ENCODE measurements at regions not wholly inside any gene's neighbourhood (a gene's known extent, or its start where the extent isn't known, plus 50 kb on each side); places are given as distances from the start of the nearest gene placed in this dataset.
"Not testable (repeated sequence)": the region's sequence is repeated elsewhere in the genome, so short reads cannot be mapped to it uniquely, and the experiment has no call there.

- no peak for DNase-seq (ENCODE audit: low spot score)
Observed at GRCh38 chr2:186379052-186379451, 107.0 kb upstream of the ZC3H15 start.

- no peak for DNase-seq (ENCODE audit: low spot score)
Observed at GRCh38 chr2:186380805-186381204, 105.3 kb upstream of the ZC3H15 start.

GRCh38 chr2:186381573-186381972, 104.5 kb upstream of the ZC3H15 start:
- DNase-seq (ENCODE audit: low spot score), result no peak

DNA sequence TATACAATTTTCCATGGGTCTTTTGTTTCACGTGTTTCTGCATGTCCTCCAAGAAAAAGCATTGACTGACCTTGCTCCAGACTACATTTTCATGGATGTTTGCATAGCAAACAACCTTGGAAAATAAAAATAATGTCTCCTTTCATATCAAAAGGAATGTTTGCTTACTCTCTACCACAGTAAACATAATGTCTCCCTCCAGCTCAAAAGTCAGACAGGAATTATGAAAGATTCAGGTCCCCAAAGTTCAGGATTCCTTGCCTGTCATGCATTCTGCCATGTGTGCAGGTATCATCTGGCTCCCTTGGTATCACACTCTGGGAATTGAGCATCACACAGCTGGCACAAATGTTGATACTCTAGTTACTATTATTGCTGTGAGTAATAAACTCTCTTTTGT, 103.1 kb upstream of the ZC3H15 start:
- no peak for DNase-seq (ENCODE audit: low spot score)

DNA sequence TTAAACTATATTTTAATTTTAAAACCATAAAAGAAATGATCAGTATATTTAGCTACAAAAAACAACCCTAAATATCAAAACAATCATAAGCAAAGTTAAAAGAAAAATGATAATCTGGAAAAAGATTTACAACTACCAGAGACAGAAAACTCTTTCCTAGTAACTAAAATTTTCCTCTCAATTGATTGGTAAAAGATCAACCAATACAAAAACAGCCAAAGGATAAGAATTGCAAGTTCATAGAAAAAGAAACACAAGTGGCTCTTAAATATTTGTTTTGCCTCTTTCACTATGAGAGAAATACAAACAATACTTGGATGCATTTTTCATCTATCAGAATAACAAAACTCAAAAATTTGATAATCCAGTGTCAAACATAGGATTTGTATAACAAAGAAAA, 101.8 kb upstream of the ZC3H15 start:
- DNase-seq (ENCODE audit: low spot score), result no peak

- DNase-seq (ENCODE audit: low spot score), result not testable (repeated sequence)
Observed at GRCh38 chr2:186385638-186386201, 100.3 kb upstream of the ZC3H15 start.

DNA sequence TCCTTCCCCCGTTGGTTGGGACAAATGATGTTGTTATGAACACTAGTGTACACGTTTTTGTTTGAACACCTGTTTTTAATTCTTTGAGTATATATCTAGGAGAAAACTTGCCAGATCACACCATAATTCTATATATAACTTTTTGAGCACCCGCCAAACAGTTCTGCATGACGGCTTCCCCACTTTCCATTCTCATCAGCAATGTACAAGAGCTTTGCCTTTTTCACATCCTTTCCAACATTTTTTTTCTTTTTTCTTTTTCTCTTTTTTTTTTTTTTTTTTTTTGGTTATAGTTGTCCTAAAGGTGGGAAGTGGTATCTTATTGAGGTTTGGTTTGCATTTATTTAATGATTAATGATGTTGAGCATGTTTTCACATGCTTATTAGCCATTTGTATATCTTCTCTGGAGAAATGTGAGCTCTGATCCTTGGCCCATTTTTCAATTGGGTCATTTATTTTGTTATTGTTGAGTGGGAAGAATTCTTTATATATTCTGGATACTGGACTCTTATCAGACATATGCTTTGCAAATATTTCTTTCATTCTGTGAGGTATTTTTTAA, 86.9 kb upstream of the ZC3H15 start:
- no peak for DNase-seq (ENCODE audit: low spot score)

GRCh38 chr2:186405842-186406241, 80.2 kb upstream of the ZC3H15 start:
- DNase-seq (ENCODE audit: low spot score), result no peak

GRCh38 chr2:186407611-186408010, 78.4 kb upstream of the ZC3H15 start:
- DNase-seq (ENCODE audit: low spot score), result no peak

GRCh38 chr2:186410802-186411201, 75.3 kb upstream of the ZC3H15 start:
- DNase-seq (ENCODE audit: low spot score), result no peak

DNA sequence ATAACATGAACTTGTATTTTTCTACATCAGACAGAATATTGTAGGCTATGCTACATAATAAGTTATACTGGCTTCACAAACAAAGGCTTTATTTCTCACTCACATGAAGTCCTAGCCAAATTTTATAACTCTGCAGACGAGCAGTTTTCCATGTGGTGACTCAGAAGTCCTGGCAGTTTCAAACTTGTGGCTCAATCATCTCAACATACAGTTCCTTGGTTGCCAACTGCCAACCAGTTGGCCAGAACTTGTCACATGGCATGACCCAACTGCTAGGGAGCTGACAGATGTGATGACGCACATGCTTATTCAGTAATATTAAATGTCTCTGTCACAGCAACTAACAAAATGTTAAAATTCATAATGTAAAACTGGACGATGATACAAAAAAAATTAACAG, 63.8 kb upstream of the ZC3H15 start:
- peak; percentile 85 for DNase-seq (ENCODE audit: low spot score)

DNA sequence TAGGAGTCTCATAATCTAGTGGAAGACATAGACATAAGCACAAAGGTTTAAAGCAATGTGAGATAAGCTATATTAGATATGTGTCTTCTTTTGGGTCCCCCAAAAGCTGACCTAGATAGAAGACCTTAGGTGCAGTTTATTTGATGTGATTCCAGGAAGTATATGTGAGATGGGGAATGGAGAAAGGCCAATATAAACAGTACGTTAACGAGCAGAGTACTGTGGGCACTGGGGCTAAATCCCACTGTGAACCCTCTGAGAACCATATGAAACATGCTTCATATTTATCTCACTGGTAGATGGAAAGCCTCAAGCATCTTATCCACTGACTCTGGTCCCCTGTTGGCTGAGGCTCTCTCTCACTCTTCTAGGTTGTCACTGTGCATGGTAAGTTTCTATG, 62.6 kb upstream of the ZC3H15 start:
- no peak for DNase-seq (ENCODE audit: low spot score)

GRCh38 chr2:186424265-186424664, 61.8 kb upstream of the ZC3H15 start:
- DNase-seq (ENCODE audit: low spot score), result no peak

DNA sequence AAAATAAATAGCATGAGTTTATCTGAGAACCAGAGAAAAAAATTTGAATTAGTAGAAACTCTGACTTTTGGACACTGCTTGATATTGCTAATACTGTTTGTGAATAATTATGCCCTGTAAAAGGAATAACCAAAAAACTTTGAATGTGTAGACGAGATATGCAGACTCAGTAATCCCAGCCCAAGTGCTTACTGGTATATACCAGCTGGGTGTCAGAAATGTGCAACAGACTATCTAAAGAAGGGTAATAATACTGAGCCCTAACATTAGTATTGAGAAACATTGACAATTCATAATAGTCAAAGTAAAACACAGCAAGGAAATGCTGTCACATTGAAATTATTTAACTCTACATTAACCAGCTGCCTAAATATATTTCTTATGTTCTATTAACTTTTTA, 60.5 kb upstream of the ZC3H15 start:
- DNase-seq (ENCODE audit: low spot score), result no peak

DNA sequence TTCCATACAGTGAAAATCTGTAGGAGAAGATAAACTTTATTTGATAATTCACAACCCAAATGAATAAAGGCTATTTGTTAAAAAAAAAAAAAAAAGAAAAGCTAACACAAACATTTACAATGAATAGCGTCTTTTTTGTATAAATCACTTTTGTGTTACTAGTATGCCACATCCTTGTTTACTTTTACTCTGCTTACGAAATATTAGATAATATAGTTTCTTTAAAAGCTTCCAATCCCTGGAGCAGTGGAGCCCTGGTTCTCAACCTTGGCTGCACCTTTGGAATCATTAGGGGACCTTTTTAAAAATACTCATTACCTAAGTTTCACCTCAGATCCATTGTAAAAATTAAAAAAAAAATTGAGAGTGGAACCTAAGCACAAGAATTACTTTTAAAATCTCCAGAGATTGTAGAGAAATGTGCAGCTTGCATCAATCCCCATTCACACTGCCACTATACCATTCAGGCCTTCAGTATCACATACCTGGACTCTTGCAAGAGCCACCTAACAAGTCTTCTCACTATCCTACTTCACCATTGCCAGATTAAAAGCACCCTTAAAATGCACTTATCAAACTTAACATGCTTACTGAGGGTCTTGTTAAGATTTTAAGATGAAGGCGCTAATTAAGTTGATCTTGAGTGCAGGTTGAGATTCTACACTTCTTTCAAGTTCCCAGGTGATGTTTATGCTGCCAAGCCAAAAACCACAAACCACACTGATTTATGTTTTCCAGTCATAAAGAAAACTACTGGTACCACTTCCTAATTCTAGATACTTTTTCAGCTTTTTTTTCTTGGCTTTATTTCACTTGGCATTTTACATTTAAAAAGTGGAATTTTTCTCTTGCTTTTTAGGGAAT, 59.7 kb upstream of the ZC3H15 start:
- no peak for DNase-seq (ENCODE audit: low spot score)

GRCh38 chr2:186427017-186427350, 59.1 kb upstream of the ZC3H15 start:
- DNase-seq (ENCODE audit: low spot score), result not testable (repeated sequence)

DNA sequence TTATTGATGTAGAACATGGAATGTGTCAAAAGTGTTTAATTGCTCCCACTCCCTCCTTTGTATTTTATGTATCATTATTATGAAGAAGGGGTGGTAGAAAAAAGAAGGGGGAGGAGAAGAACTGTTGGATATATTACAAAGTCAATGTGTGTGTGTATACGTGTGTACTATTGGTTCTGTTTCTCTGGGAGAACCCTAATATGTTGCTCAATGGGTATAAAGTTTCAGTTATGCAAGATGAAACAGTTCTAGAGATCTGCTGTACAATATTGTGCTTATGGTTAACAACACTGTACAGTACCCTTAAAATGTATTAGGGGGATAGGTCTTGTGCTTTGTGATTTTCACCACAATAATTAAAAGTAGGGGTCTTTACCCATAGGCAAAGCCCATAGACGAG, 58.1 kb upstream of the ZC3H15 start:
- no peak for DNase-seq (ENCODE audit: low spot score)

DNA sequence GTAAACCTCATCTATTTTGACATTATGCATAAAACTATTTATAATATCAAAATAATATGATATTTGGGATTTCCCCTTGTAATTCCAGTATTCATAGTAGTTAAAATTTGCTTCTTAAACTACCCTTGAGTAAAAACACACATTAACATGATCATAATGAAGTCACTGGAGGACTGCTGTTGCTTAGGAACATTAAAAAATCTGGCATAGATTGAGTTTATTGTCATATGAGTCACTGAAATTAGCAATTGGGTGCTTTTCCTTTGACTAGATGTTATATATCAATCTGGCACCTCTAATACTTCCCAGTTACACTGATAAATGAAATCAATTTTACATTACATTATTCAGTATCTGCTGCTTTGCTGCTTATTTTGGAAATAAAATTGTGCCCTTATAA, 57.0 kb upstream of the ZC3H15 start:
- no peak for DNase-seq (ENCODE audit: low spot score)

GRCh38 chr2:186431306-186431705, 54.8 kb upstream of the ZC3H15 start:
- DNase-seq (ENCODE audit: low spot score), result no peak

GRCh38 chr2:186433040-186433439, 53.0 kb upstream of the ZC3H15 start:
- no peak for DNase-seq (ENCODE audit: low spot score)

DNA sequence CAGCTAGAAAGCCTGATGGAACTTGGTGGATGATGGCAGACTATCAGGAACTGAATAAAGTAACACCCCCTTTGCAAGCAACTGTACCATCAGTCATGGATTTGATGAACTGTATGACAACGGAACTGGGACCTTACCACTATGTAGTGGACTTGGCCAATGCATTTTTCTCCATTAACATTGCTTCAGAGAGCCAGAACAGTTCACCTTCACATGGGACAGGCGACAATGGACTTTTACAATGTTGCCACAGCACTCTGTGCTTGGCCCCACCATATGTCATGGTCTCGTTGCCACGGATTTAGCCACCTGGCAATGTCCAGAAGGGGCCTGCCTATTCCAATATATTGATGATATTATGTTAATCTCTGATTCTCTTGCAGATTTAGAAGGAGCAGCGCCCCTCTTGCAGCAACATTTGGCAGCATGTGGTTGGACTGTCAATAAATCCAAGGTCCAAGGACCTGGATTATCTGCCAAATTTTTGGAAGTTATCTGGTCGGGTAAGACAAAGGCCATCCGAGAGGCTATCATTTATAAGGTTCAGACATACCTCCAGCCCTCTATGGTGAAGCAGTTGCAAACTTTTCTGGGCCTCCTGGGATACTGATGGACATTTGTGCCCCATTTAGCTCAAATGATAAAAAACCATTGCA, 52.2 kb upstream of the ZC3H15 start:
- no peak for DNase-seq (ENCODE audit: low spot score)
